ENCODE measurements at regions not wholly inside any gene's neighbourhood (a gene's known extent, or its start where the extent isn't known, plus 50 kb on each side); places are given as distances from the start of the nearest gene placed in this dataset.

DNA sequence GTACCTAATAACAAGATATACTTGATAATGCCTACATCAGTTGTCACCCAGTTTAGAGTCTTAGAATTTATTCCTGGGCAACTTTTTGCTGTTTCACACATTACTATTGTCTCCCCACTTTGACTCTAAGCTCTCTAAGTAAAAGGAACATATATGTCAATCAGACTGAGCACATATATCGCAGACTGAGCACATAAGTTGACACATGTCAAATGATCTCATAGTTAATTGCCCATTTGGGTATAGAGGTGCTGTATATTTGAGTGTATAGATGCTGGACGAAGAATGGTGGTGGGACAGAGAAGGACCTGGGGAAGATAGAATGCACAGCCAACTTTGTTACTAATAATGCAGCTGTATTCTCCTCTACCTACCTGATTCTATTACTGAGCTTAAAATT is 746.0 kb upstream of the CDH2 start:
- TF ChIP-seq POLR2A (IDR thresholded peaks at IDR 0.05; ENCODE audit: low read length) (no peak), GATA1 (IDR thresholded peaks at IDR 0.05; ENCODE audit: low read depth, low read length) (no peak)

All from erythroblast (primary cell).